PC-9 (cell line): ENCODE measurements at regions not wholly inside any gene's neighbourhood (a gene's known extent, or its start where the extent isn't known, plus 50 kb on each side); places are given as distances from the start of the nearest gene placed in this dataset.

ENCODE experiments used
- CTCF ChIP-seq: fragments of 200-600 bp; sonication (generic); conservative IDR thresholded peaks from 2 replicates; pipeline ENCODE4 v1.6.1; 2017; ENCODE audit warnings: mixed run types, antibody characterized with exemption, mild to moderate bottlenecking, moderate library complexity
- EZH2 ChIP-seq: fragments of 200-600 bp; sonication (generic); IDR thresholded peaks from 2 replicates; pipeline ENCODE4 v1.8.0; 2017; ENCODE audit warnings: antibody characterized with exemption, low read depth

GRCh38 chr3:8385848-8386620 is 115.6 kb upstream of the LMCD1 start:
- TF ChIP-seq CTCF (no peak), EZH2 (no peak)
